ENCODE measurements at regions not wholly inside any gene's neighbourhood (a gene's known extent, or its start where the extent isn't known, plus 50 kb on each side); places are given as distances from the start of the nearest gene placed in this dataset.
"Not testable (repeated sequence)": the region's sequence is repeated elsewhere in the genome, so short reads cannot be mapped to it uniquely, and the experiment has no call there.

DNA sequence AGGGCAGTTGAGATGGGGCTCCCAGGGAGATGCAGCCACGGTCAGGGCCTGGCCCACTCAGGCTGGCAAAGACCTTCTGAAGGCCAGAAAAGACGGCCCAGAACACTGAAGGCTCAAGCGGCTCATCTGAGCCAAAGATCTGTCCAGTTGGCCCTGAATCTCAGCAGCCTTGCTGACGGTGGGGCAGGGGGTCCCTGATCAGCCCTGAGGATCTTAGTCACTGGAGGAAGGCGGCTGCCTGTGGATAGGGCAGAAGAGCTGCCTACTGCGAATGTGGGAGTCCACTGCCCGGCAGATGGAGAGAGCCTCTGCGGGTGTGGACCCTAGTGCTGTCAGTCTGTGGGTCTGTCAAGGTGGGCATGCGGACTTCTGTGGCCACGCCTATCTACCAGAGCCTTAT, 1738.2 kb downstream of the TP53TG3F start:
- no peak overlapping the region for H3K4me3 Mint-ChIP-seq
- no peak for DNase-seq
- no peak for ATAC-seq
- peaks cover 27% of the 10 kb centered on the region for H3K9me3 Mint-ChIP-seq
- no peaks in the 10 kb centered on the region for H3K27me3 Mint-ChIP-seq (ENCODE audit: low read depth)
- H3K4me1 Mint-ChIP-seq (ENCODE audit: low read depth), result no peaks in the 10 kb centered on the region
- no peaks in the 10 kb centered on the region for H3K36me3 Mint-ChIP-seq (ENCODE audit: insufficient read depth)

GRCh38 chr16:35198223-35199199, 1739.1 kb downstream of the TP53TG3F start:
- no peaks in the 10 kb centered on the region for H3K4me1 Mint-ChIP-seq (ENCODE audit: low read depth)
- H3K4me3 Mint-ChIP-seq, result no peak overlapping the region
- H3K36me3 Mint-ChIP-seq (ENCODE audit: insufficient read depth), result no peaks in the 10 kb centered on the region
- ATAC-seq (no peak), DNase-seq (no peak)
- H3K9me3 Mint-ChIP-seq, result peaks cover 27% of the 10 kb centered on the region
- no peaks in the 10 kb centered on the region for H3K27me3 Mint-ChIP-seq (ENCODE audit: low read depth)

DNA sequence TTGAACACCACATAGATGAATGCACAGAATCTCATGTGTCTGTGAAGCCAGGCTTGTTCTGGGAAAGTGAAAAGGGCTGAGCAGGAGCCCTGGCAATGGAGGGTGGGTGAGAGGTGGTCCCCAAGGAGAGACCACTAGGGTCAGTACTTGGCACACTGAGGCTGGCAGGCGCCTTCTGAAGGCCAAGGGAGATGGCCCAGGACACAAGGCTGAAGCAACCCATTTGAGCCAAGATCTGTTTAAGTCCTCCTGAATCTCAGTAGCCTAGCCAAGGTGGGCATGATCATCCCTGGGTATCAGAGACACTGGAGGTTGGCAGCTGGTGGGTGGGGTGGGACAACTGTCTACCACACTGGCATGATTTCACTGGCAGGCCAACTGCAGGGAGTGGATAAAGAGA, 1741.2 kb downstream of the TP53TG3F start:
- Mint-ChIP-seq H3K9me3 (peaks cover 33% of the 10 kb centered on the region), H3K27me3 (ENCODE audit: low read depth) (no peaks in the 10 kb centered on the region), H3K4me1 (ENCODE audit: low read depth) (no peaks in the 10 kb centered on the region), H3K36me3 (ENCODE audit: insufficient read depth) (no peaks in the 10 kb centered on the region), H3K4me3 (no peak overlapping the region)
- no peak for DNase-seq
- ATAC-seq, result no peak

DNA sequence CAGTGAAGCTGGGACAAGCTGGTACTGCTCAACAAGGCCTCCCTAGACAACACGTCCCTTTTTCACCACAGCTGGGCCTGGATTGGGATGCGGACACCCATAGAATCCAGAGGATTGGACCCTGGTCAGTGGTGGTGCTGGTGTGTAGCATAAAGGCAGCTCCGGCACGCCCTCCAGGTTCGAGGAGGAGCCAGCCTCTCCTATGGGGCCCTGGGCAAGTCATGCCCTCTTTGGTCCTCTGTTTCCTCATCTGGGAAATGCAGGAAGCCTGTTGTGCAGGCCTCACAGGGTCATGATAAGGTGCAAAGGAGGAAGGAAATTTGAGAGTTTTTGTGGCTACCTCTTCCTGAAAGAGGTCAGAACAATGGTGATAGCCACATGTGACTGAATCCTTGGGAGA, 1741.7 kb downstream of the TP53TG3F start:
- Mint-ChIP-seq H3K36me3 (ENCODE audit: insufficient read depth) (no peaks in the 10 kb centered on the region), H3K9me3 (peaks cover 38% of the 10 kb centered on the region), H3K4me3 (no peak overlapping the region), H3K4me1 (ENCODE audit: low read depth) (no peaks in the 10 kb centered on the region), H3K27me3 (ENCODE audit: low read depth) (no peaks in the 10 kb centered on the region)
- no peak for DNase-seq
- no peak for ATAC-seq

DNA sequence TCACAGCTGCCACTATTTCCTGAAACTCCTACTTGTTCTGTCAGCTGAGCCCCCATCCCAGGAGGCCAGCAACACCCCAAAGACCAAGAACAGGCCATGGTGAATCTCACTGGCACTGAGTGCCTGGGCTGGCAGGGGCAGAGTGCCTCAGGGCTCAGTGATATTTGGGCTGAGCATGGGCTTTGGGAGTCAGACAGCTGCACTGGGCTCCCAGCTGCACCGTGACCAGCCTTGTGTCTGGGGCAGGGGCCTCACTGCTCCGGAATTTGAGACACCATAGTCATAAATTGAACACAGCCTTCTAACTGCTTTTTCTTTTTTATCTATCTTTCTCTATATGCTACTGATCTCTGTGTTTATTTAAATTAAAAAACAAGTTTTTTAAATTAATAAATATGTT, 1744.2 kb downstream of the TP53TG3F start:
- DNase-seq, result no peak
- ATAC-seq, result no peak
- Mint-ChIP-seq H3K36me3 (ENCODE audit: insufficient read depth) (no peaks in the 10 kb centered on the region), H3K27me3 (ENCODE audit: low read depth) (no peaks in the 10 kb centered on the region), H3K9me3 (peaks cover 36% of the 10 kb centered on the region), H3K4me1 (ENCODE audit: low read depth) (no peaks in the 10 kb centered on the region), H3K4me3 (no peak overlapping the region)

DNA sequence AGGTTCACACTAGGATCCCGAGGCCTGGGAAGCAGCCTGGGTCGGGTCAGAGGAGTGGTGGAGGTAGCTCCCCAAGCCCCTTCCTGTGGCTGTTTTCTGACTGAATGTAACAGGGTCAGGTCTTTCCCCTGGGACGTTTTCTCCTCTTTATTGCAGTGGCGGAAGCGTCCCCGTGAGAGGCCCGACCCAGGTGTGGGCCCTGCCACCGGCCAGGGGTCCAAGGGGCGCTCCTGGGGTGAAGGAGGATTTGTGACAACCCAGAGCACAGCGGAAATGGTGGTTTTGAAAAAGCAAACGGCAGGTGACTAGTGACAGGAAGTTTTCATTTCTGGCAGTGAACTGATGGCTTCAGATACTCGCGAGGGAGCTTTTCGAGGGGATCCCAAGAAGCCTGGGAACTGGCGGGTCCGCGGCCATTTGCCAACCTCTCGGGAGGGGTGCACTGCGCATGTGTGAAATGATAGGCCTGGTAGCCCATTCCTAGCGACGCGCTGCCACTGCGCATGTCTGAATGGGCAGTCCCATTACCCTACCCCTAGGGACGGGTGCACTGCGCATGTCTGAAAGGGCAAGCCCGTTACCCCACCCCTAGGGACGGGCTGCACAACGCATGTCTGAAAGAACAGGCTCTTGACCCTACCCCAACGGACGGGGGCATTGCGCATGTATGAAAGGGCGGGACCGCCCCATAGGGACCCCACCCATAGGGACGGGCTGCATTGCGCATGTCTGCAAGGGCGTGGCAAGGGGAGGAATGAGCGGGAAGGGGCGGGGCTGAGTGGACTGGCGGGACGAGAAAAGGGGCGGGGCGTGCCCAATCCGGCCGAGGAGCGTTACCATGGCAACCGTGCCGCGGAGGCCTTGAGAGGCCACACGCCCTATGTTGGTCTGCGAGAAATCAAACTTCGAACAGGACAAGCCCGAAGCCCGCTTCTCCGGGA, 1747.9 kb downstream of the TP53TG3F start:
- Mint-ChIP-seq H3K9me3 (peaks cover 27% of the 10 kb centered on the region), H3K4me1 (ENCODE audit: low read depth) (no peaks in the 10 kb centered on the region), H3K4me3 (no peak overlapping the region), H3K36me3 (ENCODE audit: insufficient read depth) (no peaks in the 10 kb centered on the region), H3K27me3 (ENCODE audit: low read depth) (no peaks in the 10 kb centered on the region)
- DNase-seq (no peak), ATAC-seq (no peak)

DNA sequence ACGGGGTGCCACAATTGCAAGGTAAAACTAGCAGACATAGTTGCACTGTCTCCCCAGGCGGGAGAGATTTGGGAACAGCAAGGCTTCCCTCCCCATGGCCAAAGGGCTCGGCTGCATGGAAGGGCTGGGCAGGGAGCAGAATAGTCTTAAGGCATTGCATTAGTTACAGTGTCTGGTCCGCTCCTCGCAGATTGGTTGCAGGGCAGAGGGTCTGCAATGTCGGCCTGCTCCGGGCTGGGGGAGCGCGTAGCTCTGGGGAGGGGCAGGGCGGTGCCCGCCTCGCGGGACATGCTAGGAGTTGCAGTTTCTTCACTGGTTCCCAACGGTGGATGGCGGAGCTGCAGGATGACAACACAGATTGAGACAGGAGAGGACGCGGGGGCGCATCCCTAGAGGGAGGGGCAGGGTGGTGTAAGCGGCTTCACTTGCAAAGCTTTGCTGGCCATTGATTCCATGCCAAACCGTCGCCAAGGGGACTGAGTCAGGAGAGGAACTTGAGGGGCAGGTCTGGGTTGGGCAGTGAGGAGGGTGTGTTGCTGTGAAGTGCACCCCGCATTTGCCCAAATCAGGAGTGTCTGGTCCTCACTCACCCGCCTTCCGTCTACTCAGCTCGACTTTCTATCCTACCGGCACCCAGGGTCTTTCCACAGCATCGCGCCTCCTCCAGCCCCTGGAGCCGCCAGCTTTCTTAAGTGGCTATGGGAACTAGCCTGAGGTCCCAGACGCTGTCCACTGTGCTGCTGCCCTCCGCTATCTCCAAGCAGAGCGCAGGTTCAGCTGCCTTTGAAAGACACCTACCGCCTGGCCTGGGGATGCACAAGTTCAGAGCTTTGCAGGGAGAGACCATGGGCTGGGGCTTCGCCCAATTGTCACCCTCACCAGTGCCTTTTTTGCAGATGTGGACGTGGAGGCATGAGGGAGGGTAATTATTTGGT, 1748.9 kb downstream of the TP53TG3F start:
- no peaks in the 10 kb centered on the region for H3K36me3 Mint-ChIP-seq (ENCODE audit: insufficient read depth)
- ATAC-seq, result no peak
- DNase-seq, result no peak
- H3K9me3 Mint-ChIP-seq, result peaks cover 27% of the 10 kb centered on the region
- no peaks in the 10 kb centered on the region for H3K4me1 Mint-ChIP-seq (ENCODE audit: low read depth)
- no peak overlapping the region for H3K4me3 Mint-ChIP-seq
- H3K27me3 Mint-ChIP-seq (ENCODE audit: low read depth), result no peaks in the 10 kb centered on the region

DNA sequence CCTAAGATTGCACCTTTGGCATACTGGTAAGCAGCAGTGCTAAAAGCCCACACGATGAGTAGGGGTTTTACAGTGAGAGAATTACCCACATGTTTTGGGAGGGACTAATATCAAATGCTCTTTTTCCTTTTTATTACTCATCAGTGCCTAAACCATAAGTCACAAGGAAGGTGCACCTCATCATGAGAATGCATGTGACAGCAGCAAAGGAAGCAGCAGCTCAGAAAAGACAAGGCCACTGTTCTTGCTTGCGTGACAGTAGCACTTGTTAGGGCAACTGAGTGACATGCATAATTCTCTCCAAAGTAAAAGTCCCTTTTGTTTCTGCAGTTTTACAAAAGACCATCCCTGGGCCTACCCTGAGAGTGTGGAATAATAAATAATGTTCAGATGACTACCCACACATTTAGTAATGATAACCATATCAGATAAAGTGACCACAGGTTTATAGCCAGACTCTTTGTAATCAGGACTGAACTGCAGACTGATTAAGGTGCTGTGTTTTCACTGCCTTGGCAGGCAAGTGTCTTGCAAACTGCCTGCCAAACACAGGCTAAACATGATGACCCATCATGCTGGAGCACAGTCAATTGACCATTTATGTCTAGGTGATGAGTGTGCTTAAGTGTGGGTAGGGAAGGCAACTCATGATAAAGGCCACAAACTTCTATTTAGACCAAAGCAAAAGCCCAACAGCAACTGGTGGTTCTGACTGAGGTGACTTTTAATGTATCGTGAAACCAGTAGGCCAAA, 1751.4 kb downstream of the TP53TG3F start:
- Mint-ChIP-seq H3K9me3 (peaks cover 24% of the 10 kb centered on the region), H3K36me3 (ENCODE audit: insufficient read depth) (no peaks in the 10 kb centered on the region), H3K4me3 (no peak overlapping the region), H3K4me1 (ENCODE audit: low read depth) (no peaks in the 10 kb centered on the region), H3K27me3 (ENCODE audit: low read depth) (no peaks in the 10 kb centered on the region)
- no peak for ATAC-seq
- DNase-seq, result no peak

GRCh38 chr16:35214840-35215239, 1755.4 kb downstream of the TP53TG3F start:
- no peak for ATAC-seq
- no peaks in the 10 kb centered on the region for H3K4me1 Mint-ChIP-seq (ENCODE audit: low read depth)

GRCh38 chr16:35215287-35215686, 1755.9 kb downstream of the TP53TG3F start:
- H3K9me3 Mint-ChIP-seq, result peaks cover 15% of the 10 kb centered on the region
- H3K27me3 Mint-ChIP-seq (ENCODE audit: low read depth), result no peaks in the 10 kb centered on the region
- no peaks in the 10 kb centered on the region for H3K36me3 Mint-ChIP-seq (ENCODE audit: insufficient read depth)
- no peak overlapping the region for H3K4me3 Mint-ChIP-seq
- H3K4me1 Mint-ChIP-seq (ENCODE audit: low read depth), result no peaks in the 10 kb centered on the region
- DNase-seq (no peak), ATAC-seq (no peak)

More at GRCh38 chr16:35214840-35215239, 1755.4 kb downstream of the TP53TG3F start:
- H3K4me3 Mint-ChIP-seq, result no peak overlapping the region
- H3K36me3 Mint-ChIP-seq (ENCODE audit: insufficient read depth), result no peaks in the 10 kb centered on the region
- no peak for DNase-seq
- no peaks in the 10 kb centered on the region for H3K27me3 Mint-ChIP-seq (ENCODE audit: low read depth)
- peaks cover 18% of the 10 kb centered on the region for H3K9me3 Mint-ChIP-seq

- not testable (repeated sequence) for H3K4me1 Mint-ChIP-seq (ENCODE audit: low read depth); ATAC-seq; H3K4me3 Mint-ChIP-seq; DNase-seq; H3K36me3 Mint-ChIP-seq (ENCODE audit: insufficient read depth); H3K27me3 Mint-ChIP-seq (ENCODE audit: low read depth)
- peaks cover 14% of the 10 kb centered on the region for H3K9me3 Mint-ChIP-seq
Observed at GRCh38 chr16:35216261-35216660, 1756.8 kb downstream of the TP53TG3F start.

GRCh38 chr16:35221482-35222185, 1762.2 kb downstream of the TP53TG3F start:
- Mint-ChIP-seq H3K9me3 (peaks cover 24% of the 10 kb centered on the region), H3K4me1 (ENCODE audit: low read depth) (no peaks in the 10 kb centered on the region), H3K36me3 (ENCODE audit: insufficient read depth) (no peaks in the 10 kb centered on the region), H3K4me3 (no peak overlapping the region), H3K27me3 (ENCODE audit: low read depth) (no peaks in the 10 kb centered on the region)
- no peak for DNase-seq
- ATAC-seq, result no peak

- Mint-ChIP-seq H3K36me3 (ENCODE audit: insufficient read depth) (no peaks in the 10 kb centered on the region), H3K4me1 (ENCODE audit: low read depth) (no peaks in the 10 kb centered on the region), H3K27me3 (ENCODE audit: low read depth) (no peaks in the 10 kb centered on the region), H3K9me3 (peaks cover 3% of the 10 kb centered on the region), H3K4me3 (no peak overlapping the region)
- DNase-seq, result no peak
- ATAC-seq, result no peak
Observed at GRCh38 chr16:35234679-35235078, 1775.3 kb downstream of the TP53TG3F start.

All from activated T-cell treated with anti-CD3 and anti-CD28 coated beads, Interleukin-2, amount 50 U/mL, for 4 hours (primary cell).